ENCODE measurements at regions not wholly inside any gene's neighbourhood (a gene's known extent, or its start where the extent isn't known, plus 50 kb on each side); places are given as distances from the start of the nearest gene placed in this dataset.

- H3K36me3 ChIP-seq (ENCODE audit: control insufficient read depth, insufficient read depth, low read length) = no peaks in the 10 kb centered on the region
- H3K4me1 ChIP-seq (ENCODE audit: control insufficient read depth, extremely low read depth, insufficient read depth, low read length) = no peaks in the 10 kb centered on the region
- H3K4me2 ChIP-seq (ENCODE audit: extremely low read depth, insufficient read depth, low read length) = no peak overlapping the region
- no peak overlapping the region for H3K4me3 ChIP-seq (replicated peaks in 1 of 4; ENCODE audit: control extremely low read depth in 1 of 4, insufficient read depth in 1 of 4, low read depth in 3 of 4, low read length in 4 of 4)
- no peak overlapping the region for H3K9ac ChIP-seq (ENCODE audit: insufficient read depth, low read length)
- H3K79me2 ChIP-seq (ENCODE audit: control insufficient read depth, insufficient read depth, low read length) = no peaks in the 10 kb centered on the region
- H4K20me1 ChIP-seq (ENCODE audit: control insufficient read depth, extremely low read depth, insufficient read depth, low read length) = no peaks in the 10 kb centered on the region
- no peak for TF ChIP-seq CTCF (conservative IDR thresholded peaks at IDR 0.05 in 1 of 2, IDR thresholded peaks at IDR 0.05 in 1 of 2; ENCODE audit: low read depth in 1 of 2, low read length in 2 of 2)
- no peak for TF ChIP-seq EZH2 (IDR thresholded peaks at IDR 0.05; ENCODE audit: low read length, missing control alignments)
- H3K9me3 ChIP-seq (ENCODE audit: control insufficient read depth, insufficient read depth, low read depth, low read length) = no peaks in the 10 kb centered on the region
- no peak overlapping the region for H3K27ac ChIP-seq (ENCODE audit: insufficient read depth, low read length)
- no peak for DNase-seq (ENCODE audit: low read depth in 2 of 2)
- no peaks in the 10 kb centered on the region for H3K27me3 ChIP-seq (ENCODE audit: control insufficient read depth, insufficient read depth, low read length)
- no peak overlapping the region for H2AFZ ChIP-seq (ENCODE audit: low read length)
These were observed 166.8 kb downstream of the ANKRD30B start for GRCh38 chr18:14914771-14915170.

- Histone ChIP-seq H2AFZ (ENCODE audit: low read length) (no peak overlapping the region), H3K27me3 (ENCODE audit: control insufficient read depth, insufficient read depth, low read length) (no peaks in the 10 kb centered on the region), H3K79me2 (ENCODE audit: control insufficient read depth, insufficient read depth, low read length) (no peaks in the 10 kb centered on the region), H3K9me3 (ENCODE audit: control insufficient read depth, insufficient read depth, low read depth, low read length) (no peaks in the 10 kb centered on the region), H3K27ac (ENCODE audit: insufficient read depth, low read length) (no peak overlapping the region), H3K36me3 (ENCODE audit: control insufficient read depth, insufficient read depth, low read length) (no peaks in the 10 kb centered on the region), H3K4me2 (ENCODE audit: extremely low read depth, insufficient read depth, low read length) (no peak overlapping the region), H4K20me1 (ENCODE audit: control insufficient read depth, extremely low read depth, insufficient read depth, low read length) (no peaks in the 10 kb centered on the region), H3K4me3 (replicated peaks in 1 of 4; ENCODE audit: control extremely low read depth in 1 of 4, insufficient read depth in 1 of 4, low read depth in 3 of 4, low read length in 4 of 4) (no peak overlapping the region), H3K4me1 (ENCODE audit: control insufficient read depth, extremely low read depth, insufficient read depth, low read length) (no peaks in the 10 kb centered on the region), H3K9ac (ENCODE audit: insufficient read depth, low read length) (no peak overlapping the region)
- DNase-seq (ENCODE audit: low read depth in 2 of 2) = no peak
- no peak for TF ChIP-seq CTCF (conservative IDR thresholded peaks at IDR 0.05 in 1 of 2, IDR thresholded peaks at IDR 0.05 in 1 of 2; ENCODE audit: low read depth in 1 of 2, low read length in 2 of 2)
- TF ChIP-seq EZH2 (IDR thresholded peaks at IDR 0.05; ENCODE audit: low read length, missing control alignments) = no peak
These were observed 168.2 kb downstream of the ANKRD30B start for GRCh38 chr18:14916181-14916580.

- H4K20me1 ChIP-seq (ENCODE audit: control insufficient read depth, extremely low read depth, insufficient read depth, low read length) = no peaks in the 10 kb centered on the region
These were observed 168.9 kb downstream of the ANKRD30B start for GRCh38 chr18:14916851-14917250.

More at GRCh38 chr18:14916851-14917250, 168.9 kb downstream of the ANKRD30B start:
- no peak for DNase-seq (ENCODE audit: low read depth in 2 of 2)
- H3K4me3 ChIP-seq (replicated peaks in 1 of 4; ENCODE audit: control extremely low read depth in 1 of 4, insufficient read depth in 1 of 4, low read depth in 3 of 4, low read length in 4 of 4) = no peak overlapping the region
- H3K9ac ChIP-seq (ENCODE audit: insufficient read depth, low read length) = no peak overlapping the region
- no peaks in the 10 kb centered on the region for H3K27me3 ChIP-seq (ENCODE audit: control insufficient read depth, insufficient read depth, low read length)
- no peaks in the 10 kb centered on the region for H3K4me1 ChIP-seq (ENCODE audit: control insufficient read depth, extremely low read depth, insufficient read depth, low read length)
- no peak overlapping the region for H3K4me2 ChIP-seq (ENCODE audit: extremely low read depth, insufficient read depth, low read length)
- TF ChIP-seq EZH2 (IDR thresholded peaks at IDR 0.05; ENCODE audit: low read length, missing control alignments) (no peak), CTCF (conservative IDR thresholded peaks at IDR 0.05 in 1 of 2, IDR thresholded peaks at IDR 0.05 in 1 of 2; ENCODE audit: low read depth in 1 of 2, low read length in 2 of 2) (no peak)
- no peak overlapping the region for H2AFZ ChIP-seq (ENCODE audit: low read length)
- no peaks in the 10 kb centered on the region for H3K79me2 ChIP-seq (ENCODE audit: control insufficient read depth, insufficient read depth, low read length)
- no peak overlapping the region for H3K27ac ChIP-seq (ENCODE audit: insufficient read depth, low read length)
- H3K9me3 ChIP-seq (ENCODE audit: control insufficient read depth, insufficient read depth, low read depth, low read length) = no peaks in the 10 kb centered on the region
- no peaks in the 10 kb centered on the region for H3K36me3 ChIP-seq (ENCODE audit: control insufficient read depth, insufficient read depth, low read length)

Measured in fibroblast of lung (primary cell).